LoVo (cell line): ENCODE measurements at regions not wholly inside any gene's neighbourhood (a gene's known extent, or its start where the extent isn't known, plus 50 kb on each side); places are given as distances from the start of the nearest gene placed in this dataset.
"Not testable (repeated sequence)": the region's sequence is repeated elsewhere in the genome, so short reads cannot be mapped to it uniquely, and the experiment has no call there.

Source experiments
- DNase-seq: peaks from one replicate; pipeline ENCODE4 v3.0.0-alpha.2; 2016; ENCODE audit warnings: low spot score

- no peak for DNase-seq
These were observed 51.5 kb upstream of the GRM3 start for GRCh38 chr7:86592185-86592584.

GRCh38 chr7:86574006-86574405, 69.7 kb upstream of the GRM3 start:
- no peak for DNase-seq

- no peak for DNase-seq
These were observed 84.8 kb upstream of the GRM3 start for GRCh38 chr7:86558680-86559501.

- DNase-seq: no peak
These were observed 109.1 kb upstream of the GRM3 start for GRCh38 chr7:86534641-86535040.

- no peak for DNase-seq
These were observed 139.5 kb upstream of the GRM3 start for GRCh38 chr7:86504229-86504628.

GRCh38 chr7:86499986-86500385, 143.7 kb upstream of the GRM3 start:
- DNase-seq: no peak

- DNase-seq: no peak
These were observed 157.9 kb upstream of the GRM3 start for GRCh38 chr7:86485827-86486226.

GRCh38 chr7:86479144-86479543, 164.6 kb upstream of the GRM3 start:
- no peak for DNase-seq

GRCh38 chr7:86477343-86477935, 166.3 kb upstream of the GRM3 start:
- no peak for DNase-seq

GRCh38 chr7:86470763-86471162, 172.9 kb upstream of the GRM3 start:
- no peak for DNase-seq

- peak; percentile 84 for DNase-seq
These were observed 173.9 kb upstream of the GRM3 start for GRCh38 chr7:86469680-86470295.

GRCh38 chr7:86454753-86455152, 189.0 kb upstream of the GRM3 start:
- DNase-seq: no peak

- DNase-seq: no peak
These were observed 190.3 kb upstream of the GRM3 start for GRCh38 chr7:86453454-86453853.

GRCh38 chr7:86448856-86449255, 194.9 kb upstream of the GRM3 start:
- no peak for DNase-seq

GRCh38 chr7:86445285-86445684, 198.4 kb upstream of the GRM3 start:
- DNase-seq: no peak

GRCh38 chr7:86444245-86444644, 199.5 kb upstream of the GRM3 start:
- DNase-seq: no peak

GRCh38 chr7:86440420-86440819, 203.3 kb upstream of the GRM3 start:
- not testable (repeated sequence) for DNase-seq

GRCh38 chr7:86437951-86438450, 205.7 kb upstream of the GRM3 start:
- no peak for DNase-seq

- DNase-seq: no peak
These were observed 211.9 kb upstream of the GRM3 start for GRCh38 chr7:86431761-86432160.

GRCh38 chr7:86411814-86412213, 231.9 kb upstream of the GRM3 start:
- no peak for DNase-seq

GRCh38 chr7:86407291-86407690, 236.4 kb upstream of the GRM3 start:
- no peak for DNase-seq

- no peak for DNase-seq
These were observed 251.9 kb upstream of the GRM3 start for GRCh38 chr7:86391813-86392212.

GRCh38 chr7:86375602-86376001, 268.1 kb upstream of the GRM3 start:
- not testable (repeated sequence) for DNase-seq
